GM10248 (cell line): ENCODE measurements at regions not wholly inside any gene's neighbourhood (a gene's known extent, or its start where the extent isn't known, plus 50 kb on each side); places are given as distances from the start of the nearest gene placed in this dataset.

ENCODE experiments used
- CTCF ChIA-PET: fragments of 300-600 bp; sonication (Branson Sonifier 250); formaldehyde crosslinking; extraction: SDS; loops from one replicate; lab custom pipeline; 2021; ENCODE audit warnings: antibody characterized with exemption; lab: Yijun Ruan, JAX
- POLR2A ChIA-PET: fragments of 350-650 bp; sonication (Branson Sonifier 250); formaldehyde crosslinking; extraction: SDS; loops from one replicate; lab custom pipeline; 2020; ENCODE audit warnings: antibody characterized with exemption; lab: Yijun Ruan, JAX
- DNase-seq: peaks from one replicate; pipeline ENCODE4 v3.0.0; 2012; ENCODE audit errors: extremely low spot score
- TF ChIP-seq, protein P1 (sequence below): IDR thresholded peaks from 2 replicates; pipeline ENCODE4 v1.5.1; 2012; ENCODE audit warnings: mild to moderate bottlenecking, low read depth; ENCODE audit errors: extremely low read depth, missing control alignments, control extremely low read depth

DNA sequence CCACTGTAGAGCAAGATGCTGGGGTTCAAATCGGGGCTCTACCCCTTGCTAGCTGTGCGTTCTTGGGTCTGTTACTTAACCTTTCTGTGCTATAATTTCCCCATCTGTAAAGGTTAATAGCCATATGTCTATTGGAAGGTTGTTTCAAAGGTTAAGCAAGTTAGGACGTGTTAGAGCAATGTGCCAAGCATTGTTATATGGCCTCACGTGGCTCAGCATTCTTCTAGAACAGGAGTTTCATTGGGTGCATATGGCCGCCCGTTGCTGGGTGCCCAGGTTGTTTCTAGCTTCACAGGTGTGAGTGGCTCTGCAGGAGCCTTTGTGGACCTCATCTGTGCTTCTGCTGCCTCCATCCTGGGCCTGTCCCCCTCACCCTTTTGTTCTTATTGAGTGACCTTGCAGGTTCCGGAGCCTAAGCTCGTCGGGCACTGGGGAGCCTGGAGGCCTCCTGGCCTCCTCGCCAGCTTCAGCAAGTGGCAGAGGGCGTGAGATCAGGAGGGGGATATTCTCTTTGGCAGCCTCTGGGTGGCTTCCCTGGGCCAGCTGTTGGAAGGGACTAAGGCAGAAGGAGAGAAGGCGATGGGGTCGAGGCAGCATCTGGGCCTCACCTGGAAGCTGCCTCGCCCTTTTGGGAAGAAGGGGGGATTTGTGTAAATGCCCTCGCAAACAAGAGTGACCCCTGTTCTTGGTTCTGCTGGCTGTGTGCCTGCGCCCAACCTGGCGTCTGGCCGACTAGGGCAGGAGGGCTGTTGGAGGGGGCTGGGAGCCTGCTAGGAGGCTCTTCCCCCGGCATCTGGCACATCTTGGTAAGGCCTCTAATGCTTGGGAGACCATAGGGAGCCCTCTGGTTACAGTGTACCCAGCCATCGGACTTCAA is 80.2 kb upstream of the CIBAR2 start:
- ChIA-PET CTCF (interaction anchor here (0.9 to 1.0 kb wide), 2 partner anchors 12 to 21 kb away, joined by 3 read pairs; no protein-coding TSS in a partner anchor), POLR2A (no interaction called here)

DNA sequence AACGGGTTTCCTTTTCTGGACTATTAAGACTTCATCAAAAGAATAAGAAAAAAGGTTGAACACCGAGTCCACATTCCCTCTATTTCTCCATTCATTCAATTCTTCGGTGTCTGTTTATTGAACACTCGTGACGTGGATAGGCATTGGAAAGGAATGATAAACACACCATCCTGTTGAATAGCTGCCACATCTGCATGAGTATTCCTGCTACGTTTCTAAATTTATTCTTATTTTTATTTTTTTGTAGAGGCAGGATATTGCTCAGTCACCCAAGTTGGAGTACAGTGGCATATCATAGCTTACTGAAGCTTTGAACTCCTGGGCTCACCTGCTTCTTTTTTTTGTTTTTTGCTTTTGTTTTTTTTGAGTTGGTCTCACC is 80.8 kb upstream of the CIBAR2 start:
- TF ChIP-seq, protein P1, sequence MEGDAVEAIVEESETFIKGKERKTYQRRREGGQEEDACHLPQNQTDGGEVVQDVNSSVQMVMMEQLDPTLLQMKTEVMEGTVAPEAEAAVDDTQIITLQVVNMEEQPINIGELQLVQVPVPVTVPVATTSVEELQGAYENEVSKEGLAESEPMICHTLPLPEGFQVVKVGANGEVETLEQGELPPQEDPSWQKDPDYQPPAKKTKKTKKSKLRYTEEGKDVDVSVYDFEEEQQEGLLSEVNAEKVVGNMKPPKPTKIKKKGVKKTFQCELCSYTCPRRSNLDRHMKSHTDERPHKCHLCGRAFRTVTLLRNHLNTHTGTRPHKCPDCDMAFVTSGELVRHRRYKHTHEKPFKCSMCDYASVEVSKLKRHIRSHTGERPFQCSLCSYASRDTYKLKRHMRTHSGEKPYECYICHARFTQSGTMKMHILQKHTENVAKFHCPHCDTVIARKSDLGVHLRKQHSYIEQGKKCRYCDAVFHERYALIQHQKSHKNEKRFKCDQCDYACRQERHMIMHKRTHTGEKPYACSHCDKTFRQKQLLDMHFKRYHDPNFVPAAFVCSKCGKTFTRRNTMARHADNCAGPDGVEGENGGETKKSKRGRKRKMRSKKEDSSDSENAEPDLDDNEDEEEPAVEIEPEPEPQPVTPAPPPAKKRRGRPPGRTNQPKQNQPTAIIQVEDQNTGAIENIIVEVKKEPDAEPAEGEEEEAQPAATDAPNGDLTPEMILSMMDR: no peak
- ChIA-PET CTCF (interaction anchor here (1.0 kb wide), 1 partner anchor 11 kb away, joined by 3 read pairs; no protein-coding TSS in a partner anchor), POLR2A (no interaction called here)
- no peak for DNase-seq

More for the DNA sequence above, 80.2 kb upstream of the CIBAR2 start:
- TF ChIP-seq, protein P1: no peak
- DNase-seq: no peak

DNA sequence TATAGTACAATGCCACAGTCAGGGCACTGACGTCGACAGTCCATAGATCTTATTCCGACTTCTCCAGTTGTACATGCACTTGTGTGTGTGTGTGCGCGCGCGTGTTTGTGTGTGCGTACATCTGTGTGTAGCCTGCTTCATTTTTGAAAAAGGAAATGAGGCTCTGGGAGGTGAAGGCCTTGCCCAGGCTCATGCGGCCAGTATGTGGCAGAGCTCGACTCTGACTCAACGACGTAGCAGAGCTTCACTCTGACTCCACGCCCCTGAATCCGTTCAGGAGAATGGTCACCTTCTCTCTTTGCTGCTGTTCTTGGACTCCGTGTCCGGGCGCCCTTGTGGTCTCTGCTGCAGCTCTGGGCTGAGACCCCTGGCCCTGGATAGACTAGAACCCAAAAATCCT is 81.6 kb upstream of the CIBAR2 start:
- no peak for DNase-seq
- POLR2A ChIA-PET: no interaction called here
- CTCF ChIA-PET: interaction anchor here (1.2 to 2.1 kb wide), 3 partner anchors 10 to 79 kb away, joined by 3 to 6 read pairs (median 5); no protein-coding TSS in a partner anchor
- TF ChIP-seq, protein P1: no peak

DNA sequence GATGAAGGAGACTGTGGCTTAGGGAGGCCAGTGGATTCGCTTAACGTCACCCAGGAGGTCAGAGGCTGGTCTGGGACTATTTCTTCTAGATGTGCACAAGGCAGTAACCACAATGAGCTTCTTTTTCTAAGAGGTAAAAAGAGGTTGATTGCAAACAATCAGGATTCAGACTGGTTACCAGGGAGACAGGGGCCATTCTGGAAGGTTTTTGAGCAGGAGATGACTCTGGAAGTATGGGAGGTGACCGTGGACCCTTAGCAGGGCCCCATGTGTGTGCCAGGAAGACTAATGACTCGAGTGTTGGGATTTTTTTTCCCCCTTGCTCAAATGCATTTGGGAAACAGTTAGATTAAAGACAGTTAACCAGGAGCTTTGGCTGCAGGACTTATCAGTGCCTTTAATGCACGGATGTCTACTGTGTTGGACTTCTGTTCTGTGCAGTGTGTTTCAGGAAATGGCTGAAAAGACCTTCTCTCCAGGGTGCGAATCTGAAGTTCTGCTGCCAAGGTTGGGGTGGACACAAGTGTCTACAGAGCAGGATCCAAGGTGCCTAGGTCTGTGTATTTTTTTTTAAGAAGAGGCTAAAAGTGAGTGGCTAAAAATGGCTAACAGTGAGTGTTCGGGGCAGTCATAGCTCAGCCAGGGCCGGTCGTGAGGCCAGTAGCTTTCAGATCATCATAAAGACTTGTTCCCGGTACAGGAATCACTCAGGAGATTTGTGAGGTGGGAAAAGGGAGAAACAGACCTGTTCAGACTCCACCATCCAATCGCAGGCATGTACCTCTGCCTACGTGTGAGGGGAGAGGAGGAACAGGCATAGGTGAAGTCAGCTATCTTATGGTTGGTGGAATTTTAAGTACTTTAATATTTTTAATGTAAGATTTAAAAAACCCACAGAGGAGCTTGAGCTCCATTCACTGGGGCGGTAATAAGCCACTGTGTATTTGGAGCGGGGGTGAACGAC is 82.3 kb upstream of the CIBAR2 start:
- ChIA-PET POLR2A (no interaction called here), CTCF (interaction anchor here (1.0 to 2.1 kb wide), 6 partner anchors 10 to 80 kb away, joined by 3 to 6 read pairs (median 3); no protein-coding TSS in a partner anchor)
- no peak for DNase-seq
- TF ChIP-seq, protein P1: no peak

DNA sequence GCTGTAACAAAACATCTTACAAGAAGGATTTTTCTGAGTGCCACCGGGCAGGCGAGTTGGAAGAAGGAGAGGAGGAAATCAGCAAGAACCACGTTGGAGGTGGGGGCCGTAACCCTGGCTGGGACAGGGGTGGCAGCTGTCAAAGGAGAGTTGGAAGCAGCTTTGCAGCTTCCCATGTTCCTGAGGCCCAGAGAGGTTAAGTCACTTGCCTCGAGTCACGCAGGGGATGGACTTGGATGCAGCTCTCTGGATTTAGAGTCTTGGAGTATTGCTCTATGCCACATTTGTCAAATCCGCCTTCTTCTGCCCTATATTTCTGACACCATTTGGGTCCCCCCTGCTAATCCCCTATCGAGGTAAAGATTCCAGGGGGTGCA is 83.0 kb upstream of the CIBAR2 start:
- no peak for DNase-seq
- TF ChIP-seq, protein P1: no peak
- POLR2A ChIA-PET: no interaction called here
- CTCF ChIA-PET: interaction anchor here (1.0 to 2.1 kb wide), 5 partner anchors 9 to 80 kb away, joined by 3 to 6 read pairs (median 3); no protein-coding TSS in a partner anchor
